ENCODE measurements at regions not wholly inside any gene's neighbourhood (a gene's known extent, or its start where the extent isn't known, plus 50 kb on each side); places are given as distances from the start of the nearest gene placed in this dataset.

DNA sequence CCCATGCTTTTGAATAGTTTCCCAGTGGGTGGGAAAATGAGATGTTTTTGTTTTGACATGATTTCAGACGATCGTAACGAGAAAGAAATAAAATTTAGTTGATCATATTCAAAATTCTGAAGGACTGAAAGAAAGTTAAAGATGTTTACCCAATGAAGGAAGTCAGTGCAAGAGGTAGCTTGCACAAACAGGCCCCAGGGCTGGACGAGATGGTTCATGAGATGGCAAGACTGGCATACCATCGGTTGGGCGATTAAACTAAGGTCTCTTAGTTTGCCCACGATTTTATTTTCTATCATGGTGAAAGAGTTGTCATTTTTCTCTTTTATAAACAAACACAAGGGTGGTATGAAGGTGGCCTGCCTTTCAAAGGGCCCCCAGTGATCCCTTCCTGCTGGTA, 124.5 kb upstream of the TBX5 start:
- Histone ChIP-seq H3K27ac (ENCODE audit: extremely low read depth, low read depth, low read length) (no peak overlapping the region), H3K9me1 (ENCODE audit: control insufficient read depth, insufficient read depth, low read length) (no peaks in the 10 kb centered on the region), H3K9me3 (replicated peaks; ENCODE audit: control insufficient read depth, insufficient read depth, low read depth, low read length) (no peaks in the 10 kb centered on the region), H4K20me1 (replicated peaks; ENCODE audit: control insufficient read depth, insufficient read depth, low read length) (no peaks in the 10 kb centered on the region), H3K4me3 (no peak overlapping the region), H3K36me3 (ENCODE audit: control insufficient read depth, insufficient read depth, low read length) (no peaks in the 10 kb centered on the region), H2AFZ (ENCODE audit: low read depth, low read length) (no peak overlapping the region), H3K79me2 (ENCODE audit: control insufficient read depth, insufficient read depth, low read length) (no peaks in the 10 kb centered on the region), H3K27me3 (ENCODE audit: control insufficient read depth in 2 of 2, insufficient read depth in 2 of 2, low read length in 2 of 2) (no peaks in the 10 kb centered on the region; a peak in 1 of 5 replicates), H3K4me1 (replicated peaks in 1 of 2; ENCODE audit: control insufficient read depth in 2 of 2, insufficient read depth in 2 of 2, low read length in 2 of 2) (no peaks in the 10 kb centered on the region), H3K9ac (ENCODE audit: insufficient read depth in 1 of 2, low read depth in 2 of 2, low read length in 2 of 2) (no peak overlapping the region), H3K4me2 (ENCODE audit: insufficient read depth, low read length) (no peak overlapping the region)
- CTCF ChIA-PET (ENCODE audit: low intra/inter-chr PET ratio): no interaction called here
- POLR2A ChIA-PET: no interaction called here
- no TSS peak for BruUV-seq (replicated peaks)
- ATAC-seq: no peak
- intact Hi-C loops (cut with micrococcal nuclease) (no loop called here), in situ Hi-C loops (cut with MboI) (no loop called here)
- no peak for FAIRE-seq
- 0% methylated on average over 7 of the region's 7 CpGs for WGBS (ENCODE audit: insufficient coverage, low coverage, missing lambda C conversion rate)
- DNase-seq (ENCODE audit: extremely low read depth in 1 of 4, low spot score in 3 of 4): no peak
- no peak for TF ChIP-seq MAFG (tag; conservative IDR thresholded peaks at IDR 0.05)
- TF ChIP-seq ZNF445 (CRISPR knock-in tag; IDR thresholded peaks at IDR 0.05; ENCODE audit: low read depth): no peak
- no peak for TF ChIP-seq ZNF121 (CRISPR knock-in tag; conservative IDR thresholded peaks at IDR 0.05)
- TF ChIP-seq, protein P1, sequence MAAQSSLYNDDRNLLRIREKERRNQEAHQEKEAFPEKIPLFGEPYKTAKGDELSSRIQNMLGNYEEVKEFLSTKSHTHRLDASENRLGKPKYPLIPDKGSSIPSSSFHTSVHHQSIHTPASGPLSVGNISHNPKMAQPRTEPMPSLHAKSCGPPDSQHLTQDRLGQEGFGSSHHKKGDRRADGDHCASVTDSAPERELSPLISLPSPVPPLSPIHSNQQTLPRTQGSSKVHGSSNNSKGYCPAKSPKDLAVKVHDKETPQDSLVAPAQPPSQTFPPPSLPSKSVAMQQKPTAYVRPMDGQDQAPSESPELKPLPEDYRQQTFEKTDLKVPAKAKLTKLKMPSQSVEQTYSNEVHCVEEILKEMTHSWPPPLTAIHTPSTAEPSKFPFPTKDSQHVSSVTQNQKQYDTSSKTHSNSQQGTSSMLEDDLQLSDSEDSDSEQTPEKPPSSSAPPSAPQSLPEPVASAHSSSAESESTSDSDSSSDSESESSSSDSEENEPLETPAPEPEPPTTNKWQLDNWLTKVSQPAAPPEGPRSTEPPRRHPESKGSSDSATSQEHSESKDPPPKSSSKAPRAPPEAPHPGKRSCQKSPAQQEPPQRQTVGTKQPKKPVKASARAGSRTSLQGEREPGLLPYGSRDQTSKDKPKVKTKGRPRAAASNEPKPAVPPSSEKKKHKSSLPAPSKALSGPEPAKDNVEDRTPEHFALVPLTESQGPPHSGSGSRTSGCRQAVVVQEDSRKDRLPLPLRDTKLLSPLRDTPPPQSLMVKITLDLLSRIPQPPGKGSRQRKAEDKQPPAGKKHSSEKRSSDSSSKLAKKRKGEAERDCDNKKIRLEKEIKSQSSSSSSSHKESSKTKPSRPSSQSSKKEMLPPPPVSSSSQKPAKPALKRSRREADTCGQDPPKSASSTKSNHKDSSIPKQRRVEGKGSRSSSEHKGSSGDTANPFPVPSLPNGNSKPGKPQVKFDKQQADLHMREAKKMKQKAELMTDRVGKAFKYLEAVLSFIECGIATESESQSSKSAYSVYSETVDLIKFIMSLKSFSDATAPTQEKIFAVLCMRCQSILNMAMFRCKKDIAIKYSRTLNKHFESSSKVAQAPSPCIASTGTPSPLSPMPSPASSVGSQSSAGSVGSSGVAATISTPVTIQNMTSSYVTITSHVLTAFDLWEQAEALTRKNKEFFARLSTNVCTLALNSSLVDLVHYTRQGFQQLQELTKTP (IDR thresholded peaks at IDR 0.05; ENCODE audit: low read depth in 1 of 2, partially characterized antibody in 2 of 2): no peak
- TF ChIP-seq TAL1 (IDR thresholded peaks at IDR 0.05): no peak
- no peak for TF ChIP-seq RBM39 (optimal IDR thresholded peaks at IDR 0.05; ENCODE audit: low read depth, low read length)
- no peak for TF ChIP-seq L3MBTL2 (IDR thresholded peaks at IDR 0.05)
- no peak for TF ChIP-seq ZNF146 (CRISPR knock-in tag; IDR thresholded peaks at IDR 0.05; ENCODE audit: unreplicated experiment)
- no peak for TF ChIP-seq BCOR (IDR thresholded peaks at IDR 0.05)
- no peak for TF ChIP-seq MAFK (IDR thresholded peaks at IDR 0.05; ENCODE audit: low read length)
- no peak for TF ChIP-seq RREB1 (CRISPR knock-in tag; IDR thresholded peaks at IDR 0.05)

Measured in K562 (cell line).